SK-N-SH (cell line): ENCODE measurements at regions not wholly inside any gene's neighbourhood (a gene's known extent, or its start where the extent isn't known, plus 50 kb on each side); places are given as distances from the start of the nearest gene placed in this dataset.

Experiments
- CTCF ChIA-PET: fragments of 300-600, 350-600 bp; formaldehyde crosslinking; extraction: SDS; loops from one replicate; lab custom pipeline; 2021; lab: Yijun Ruan, JAX
- POLR2A ChIA-PET: fragments of 350-600 bp; sonication (Branson Sonifier 250); formaldehyde crosslinking; extraction: SDS; loops from one replicate; lab custom pipeline; 2020; ENCODE audit warnings: antibody characterized with exemption, inconsistent platforms; lab: Yijun Ruan, JAX
- DNase-seq: peaks from one replicate; pipeline ENCODE4 v3.0.0; 2012
- H2AFZ ChIP-seq: fragments of 200-600 bp; sonication (generic); 2 replicates; pipeline ENCODE4 v1.8.1; 2016; ENCODE audit warnings: antibody characterized with exemption, mild to moderate bottlenecking, low read depth
- H3F3A ChIP-seq: fragments of 200-600 bp; sonication (generic); replicated peaks from 2 replicates; pipeline ENCODE3; 2016; ENCODE audit warnings: antibody characterized with exemption, mild to moderate bottlenecking; ENCODE audit not compliant: insufficient read depth
- H3K27ac ChIP-seq, 2 experiments: fragments of 200-500 bp in 1 of 2; fragments of 200-600 bp in 1 of 2; sonication (Bioruptor generic) in 1 of 2; sonication (generic), shearing (Covaris generic) in 1 of 2; 2 replicates each; pipeline versions ENCODE4 v1.5.1 to v1.6.1; 2014 to 2016; ENCODE audit warnings: low read depth in 2 of 2, inconsistent platforms in 1 of 2, low read length in 1 of 2, mild to moderate bottlenecking in 1 of 2, mixed read lengths in 1 of 2
- H3K27me3 ChIP-seq: fragments of 200-600 bp; sonication (generic), shearing (Covaris generic); 2 replicates; pipeline ENCODE4 v1.6.1; 2016; ENCODE audit warnings: mixed run types; ENCODE audit not compliant: insufficient read depth
- H3K36me3 ChIP-seq, 2 experiments: fragments of 200-500 bp in 1 of 2; fragments of 200-600 bp in 1 of 2; sonication (Bioruptor generic) in 1 of 2; sonication (generic) in 1 of 2; replicated peaks in 1 of 2; 2 replicates each; pipeline versions ENCODE3 to v1.5.1; 2014 to 2016; ENCODE audit warnings: low read length in 1 of 2, mild to moderate bottlenecking in 1 of 2; ENCODE audit not compliant: insufficient read depth in 2 of 2, control insufficient read depth in 1 of 2
- H3K4me1 ChIP-seq, 2 experiments: fragments of 200-500 bp in 1 of 2; fragments of 200-600 bp in 1 of 2; sonication (Bioruptor generic) in 1 of 2; sonication (generic), shearing (Covaris generic) in 1 of 2; 2 replicates each; pipeline versions ENCODE4 v1.5.1 to v1.6.1; 2014 to 2016; ENCODE audit warnings: low read depth in 1 of 2, low read length in 1 of 2, mixed run types in 1 of 2; ENCODE audit not compliant: insufficient read depth in 2 of 2, control insufficient read depth in 1 of 2
- H3K4me2 ChIP-seq: fragments of 200-600 bp; sonication (generic), shearing (Covaris generic); 2 replicates; pipeline ENCODE4 v1.6.1; 2017; ENCODE audit warnings: mixed run types
- H3K4me3 ChIP-seq, 2 experiments: fragments of 200-500 bp in 1 of 2; fragments of 200-600 bp in 1 of 2; sonication (Bioruptor generic) in 1 of 2; sonication (generic), shearing (Covaris generic) in 1 of 2; 2 replicates each; pipeline versions ENCODE4 v1.5.1 to v1.8.1; 2014 to 2016; ENCODE audit warnings: low read depth in 2 of 2, inconsistent platforms in 1 of 2, low read length in 1 of 2, mild to moderate bottlenecking in 1 of 2, mixed read lengths in 1 of 2, moderate library complexity in 1 of 2
- H3K79me2 ChIP-seq: fragments of 200-600 bp; sonication (generic); 2 replicates; pipeline ENCODE4 v1.8.1; 2017; ENCODE audit warnings: mild to moderate bottlenecking; ENCODE audit not compliant: insufficient read depth
- H3K9ac ChIP-seq: fragments of 200-600 bp; sonication (generic); 2 replicates; pipeline ENCODE4 v1.6.1; 2017; ENCODE audit warnings: mixed run types
- H3K9me2 ChIP-seq: fragments of 200-600 bp; sonication (generic); 2 replicates; pipeline ENCODE4 v1.6.1; 2017; ENCODE audit warnings: mixed run types
- H3K9me3 ChIP-seq: fragments of 200-600 bp; sonication (generic); 2 replicates; pipeline ENCODE4 v1.6.1; 2017; ENCODE audit warnings: mixed run types, mild to moderate bottlenecking, moderate library complexity
- H4K20me1 ChIP-seq: fragments of 200-600 bp; sonication (generic); 2 replicates; pipeline ENCODE4 v1.6.1; 2017; ENCODE audit warnings: mild to moderate bottlenecking, mixed run types; ENCODE audit not compliant: insufficient read depth
- EP300 ChIP-seq, 2 experiments: IDR thresholded peaks; 2 replicates each; pipeline versions ENCODE4 v1.4.0 to v1.6.1; 2012; ENCODE audit warnings: borderline replicate concordance in 1 of 2, low read depth in 1 of 2, low read length in 1 of 2
- FOSL2 ChIP-seq: IDR thresholded peaks from 2 replicates; pipeline ENCODE4 v1.4.0; 2012; ENCODE audit warnings: low read depth, mild to moderate bottlenecking, moderate library complexity, borderline replicate concordance
- FOXJ3 ChIP-seq: sonication (generic); formaldehyde crosslinking; IDR thresholded peaks from 2 replicates; pipeline ENCODE4 v1.5.1; 2020; ENCODE audit warnings: mild to moderate bottlenecking, missing genetic modification reagents
- GABPA ChIP-seq: IDR thresholded peaks from 2 replicates; pipeline ENCODE4 v1.4.0; 2012; ENCODE audit warnings: low read depth, mild to moderate bottlenecking
- JUND ChIP-seq: IDR thresholded peaks from 2 replicates; pipeline ENCODE4 v1.4.0; 2012
- MEF2A ChIP-seq: IDR thresholded peaks from 2 replicates; pipeline ENCODE4 v1.4.0; 2012; ENCODE audit warnings: low read depth, borderline replicate concordance
- RCOR1 ChIP-seq: fragments of 150-350 bp; IDR thresholded peaks from 2 replicates; pipeline ENCODE4 v1.6.1; 2017; ENCODE audit warnings: antibody characterized with exemption, low read length
- SIN3A ChIP-seq: IDR thresholded peaks from 2 replicates; pipeline ENCODE4 v1.6.1; 2012; ENCODE audit warnings: low read depth, mild to moderate bottlenecking, low read length, moderate library complexity, borderline replicate concordance
- TCF12 ChIP-seq: IDR thresholded peaks from 2 replicates; pipeline ENCODE4 v1.4.0; 2012
- TEAD4 ChIP-seq: IDR thresholded peaks from 2 replicates; pipeline ENCODE4 v1.4.0; 2012; ENCODE audit warnings: mild to moderate bottlenecking, borderline replicate concordance; ENCODE audit not compliant: insufficient read depth
- WGBS: methylation state at CpG from one replicate; pipeline ENCODE4 v1.1.6; 2017; ENCODE audit warnings: low lambda C conversion rate; 5-methylcytosine and 5-hydroxymethylcytosine counted together
- TF ChIP-seq, protein P1 (sequence below): fragments of 200-600 bp; sonication (generic); IDR thresholded peaks from 2 replicates; pipeline ENCODE4 v1.6.1; 2017; ENCODE audit warnings: antibody characterized with exemption, mild to moderate bottlenecking, moderate library complexity

DNA sequence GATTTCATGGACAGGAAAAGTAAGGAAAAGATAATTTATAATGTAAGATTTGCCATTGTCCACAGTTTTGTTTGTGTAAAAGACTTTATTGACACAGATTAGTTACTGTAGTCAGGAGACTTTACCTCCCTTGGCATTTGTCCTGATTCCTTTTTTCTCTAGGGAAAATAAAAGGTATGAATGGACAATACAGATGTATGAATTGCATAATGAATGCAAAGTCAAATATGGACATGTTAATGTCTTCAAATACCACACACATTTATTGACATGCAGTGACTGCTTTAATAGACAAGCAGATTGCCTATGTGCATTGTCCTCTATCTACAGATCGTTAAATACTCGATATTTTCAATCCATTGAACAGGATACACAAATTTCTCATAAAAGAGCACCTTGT lies 999.7 kb upstream of the SEL1L start:
- TF ChIP-seq GABPA, result no peak
- no peak for TF ChIP-seq MEF2A
- no peaks in the 10 kb centered on the region for H3K36me3 ChIP-seq
- no peak overlapping the region for H3K27ac ChIP-seq
- H3F3A ChIP-seq, result no peaks in the 10 kb centered on the region
- H3K27me3 ChIP-seq, result no peaks in the 10 kb centered on the region
- POLR2A ChIA-PET, result no interaction called here
- H3K4me1 ChIP-seq, result no peaks in the 10 kb centered on the region
- no peak overlapping the region for H2AFZ ChIP-seq
- CTCF ChIA-PET, result no interaction called here
- WGBS, result 3% methylated on average over 2 of the region's 2 CpGs
- H3K9ac ChIP-seq, result no peak overlapping the region
- H3K4me3 ChIP-seq, result no peak overlapping the region
- H3K9me2 ChIP-seq, result peaks cover 4% of the 10 kb centered on the region; the same call in 1 of the 2 replicates
- H3K79me2 ChIP-seq, result no peaks in the 10 kb centered on the region
- DNase-seq, result no peak
- H3K4me2 ChIP-seq, result no peak overlapping the region
- H3K9me3 ChIP-seq, result no peaks in the 10 kb centered on the region; the same call in 1 of the 2 replicates
- no peaks in the 10 kb centered on the region for H4K20me1 ChIP-seq

DNA sequence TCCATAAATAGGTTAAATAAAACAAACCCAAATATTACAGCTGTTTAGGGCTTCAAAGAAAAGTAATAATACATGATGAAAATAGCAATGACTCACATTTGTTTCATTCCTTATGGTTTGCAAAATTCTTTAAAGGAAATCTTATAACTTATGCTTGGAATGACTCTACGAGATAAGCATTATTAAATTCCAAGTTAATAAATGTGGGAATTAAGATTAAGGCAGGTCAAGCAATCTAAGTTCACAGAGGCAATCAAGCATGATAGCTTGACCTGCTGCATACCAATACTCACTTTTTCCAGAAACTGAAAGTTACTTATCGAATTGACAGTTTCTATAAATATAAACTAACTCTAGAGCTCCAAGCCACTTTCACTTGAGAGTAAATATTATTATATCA lies 1002.9 kb upstream of the SEL1L start:
- Histone ChIP-seq H3F3A (no peaks in the 10 kb centered on the region), H3K9me3 (no peaks in the 10 kb centered on the region), H2AFZ (no peak overlapping the region), H3K4me1 (no peaks in the 10 kb centered on the region), H3K36me3 (no peaks in the 10 kb centered on the region), H3K4me2 (no peak overlapping the region), H4K20me1 (no peaks in the 10 kb centered on the region), H3K9ac (no peak overlapping the region), H3K27ac (no peak overlapping the region), H3K4me3 (no peak overlapping the region), H3K27me3 (no peaks in the 10 kb centered on the region), H3K9me2 (no peaks in the 10 kb centered on the region), H3K79me2 (no peaks in the 10 kb centered on the region)
- TF ChIP-seq TEAD4 (no peak), FOXJ3 (no peak), FOSL2 (no peak), JUND (no peak), SIN3A (no peak), EP300 (IDR thresholded peaks at IDR 0.05; ENCODE audit: borderline replicate concordance in 1 of 2, low read depth in 1 of 2, low read length in 1 of 2) (no peak), RCOR1 (no peak)
- TF ChIP-seq, protein P1, sequence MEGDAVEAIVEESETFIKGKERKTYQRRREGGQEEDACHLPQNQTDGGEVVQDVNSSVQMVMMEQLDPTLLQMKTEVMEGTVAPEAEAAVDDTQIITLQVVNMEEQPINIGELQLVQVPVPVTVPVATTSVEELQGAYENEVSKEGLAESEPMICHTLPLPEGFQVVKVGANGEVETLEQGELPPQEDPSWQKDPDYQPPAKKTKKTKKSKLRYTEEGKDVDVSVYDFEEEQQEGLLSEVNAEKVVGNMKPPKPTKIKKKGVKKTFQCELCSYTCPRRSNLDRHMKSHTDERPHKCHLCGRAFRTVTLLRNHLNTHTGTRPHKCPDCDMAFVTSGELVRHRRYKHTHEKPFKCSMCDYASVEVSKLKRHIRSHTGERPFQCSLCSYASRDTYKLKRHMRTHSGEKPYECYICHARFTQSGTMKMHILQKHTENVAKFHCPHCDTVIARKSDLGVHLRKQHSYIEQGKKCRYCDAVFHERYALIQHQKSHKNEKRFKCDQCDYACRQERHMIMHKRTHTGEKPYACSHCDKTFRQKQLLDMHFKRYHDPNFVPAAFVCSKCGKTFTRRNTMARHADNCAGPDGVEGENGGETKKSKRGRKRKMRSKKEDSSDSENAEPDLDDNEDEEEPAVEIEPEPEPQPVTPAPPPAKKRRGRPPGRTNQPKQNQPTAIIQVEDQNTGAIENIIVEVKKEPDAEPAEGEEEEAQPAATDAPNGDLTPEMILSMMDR, result no peak
- DNase-seq, result no peak
- CTCF ChIA-PET, result no interaction called here
- POLR2A ChIA-PET, result no interaction called here
- 2% methylated on average over 2 of the region's 2 CpGs for WGBS

DNA sequence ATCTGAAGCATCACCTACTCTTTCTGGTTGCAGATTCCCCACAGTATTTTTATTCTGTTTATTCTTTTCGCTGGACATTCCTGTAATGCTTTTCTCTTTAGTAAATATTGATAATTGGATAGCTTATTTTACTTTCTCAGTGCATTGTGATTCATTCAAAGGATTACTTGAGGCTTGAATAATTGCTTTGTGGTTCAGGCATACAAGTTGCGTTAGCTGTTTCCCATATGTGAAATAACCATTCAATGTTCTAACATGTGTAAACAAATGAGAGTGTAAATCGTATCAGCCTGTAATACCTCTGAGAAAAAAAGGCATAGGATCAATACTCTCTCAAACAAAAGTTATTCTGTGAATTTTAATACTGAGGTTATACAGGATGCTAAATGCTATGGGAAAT lies 1004.2 kb upstream of the SEL1L start:
- Histone ChIP-seq H2AFZ (no peak overlapping the region), H3K27me3 (no peaks in the 10 kb centered on the region), H3F3A (no peaks in the 10 kb centered on the region), H3K4me2 (no peak overlapping the region)
- TF ChIP-seq TCF12, result no peak
- TF ChIP-seq, all 33 proteins: peak for 0
- H3K4me1 ChIP-seq, result no peaks in the 10 kb centered on the region
- WGBS, result 3% methylated on average over 3 of the region's 3 CpGs
- DNase-seq, result no peak
- no peaks in the 10 kb centered on the region for H3K79me2 ChIP-seq
- POLR2A ChIA-PET, result no interaction called here
- H3K9me3 ChIP-seq, result no peaks in the 10 kb centered on the region
- CTCF ChIA-PET, result no interaction called here
- H4K20me1 ChIP-seq, result no peaks in the 10 kb centered on the region
- no peak overlapping the region for H3K9ac ChIP-seq
- no peaks in the 10 kb centered on the region for H3K36me3 ChIP-seq
- H3K27ac ChIP-seq, result no peak overlapping the region
- no peak overlapping the region for H3K4me3 ChIP-seq
- H3K9me2 ChIP-seq, result no peaks in the 10 kb centered on the region
